ENCODE measurements at regions not wholly inside any gene's neighbourhood (a gene's known extent, or its start where the extent isn't known, plus 50 kb on each side); places are given as distances from the start of the nearest gene placed in this dataset.
"Not testable (repeated sequence)": the region's sequence is repeated elsewhere in the genome, so short reads cannot be mapped to it uniquely, and the experiment has no call there.

DNA sequence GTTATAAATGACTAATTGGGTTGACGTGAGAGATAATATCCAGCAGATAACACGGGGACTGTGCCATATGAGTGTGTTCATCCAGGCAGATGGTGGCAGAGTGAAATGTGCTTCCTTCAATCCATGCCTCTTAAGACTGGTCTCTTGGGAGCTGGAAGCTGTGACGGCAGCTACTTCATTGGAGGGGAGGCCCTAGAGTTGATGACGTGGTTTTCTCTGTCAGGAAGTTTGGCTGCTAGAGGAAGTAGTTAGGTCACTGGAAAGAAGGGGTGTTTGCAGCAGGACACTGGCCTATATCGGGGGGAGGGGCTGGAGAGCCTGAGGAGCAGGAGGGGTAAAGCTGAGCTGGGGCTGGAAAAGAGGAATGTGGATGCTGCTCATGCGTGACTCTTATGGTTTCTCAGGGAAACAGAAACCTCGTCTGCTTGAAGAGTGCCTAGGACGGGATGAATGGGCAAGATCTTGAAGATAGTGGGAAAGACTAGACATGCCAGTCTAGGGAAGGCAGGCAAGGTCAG lies 3051.6 kb downstream of the RPIA start:
- not testable (repeated sequence) for H3K79me2 ChIP-seq (ENCODE audit: insufficient read depth, low read length); H3K9me3 ChIP-seq (ENCODE audit: insufficient read depth, low read depth, low read length); H3K27me3 ChIP-seq (ENCODE audit: insufficient read depth, low read length); H3K36me3 Mint-ChIP-seq (ENCODE audit: low read depth, unreplicated experiment); H3K9me3 Mint-ChIP-seq (ENCODE audit: unreplicated experiment); H3K27ac ChIP-seq (ENCODE audit: low read depth, low read length); H3K27ac Mint-ChIP-seq (ENCODE audit: unreplicated experiment); H3K36me3 ChIP-seq (ENCODE audit: insufficient read depth, low read length); H3K9ac ChIP-seq (ENCODE audit: low read length); H2AFZ ChIP-seq (ENCODE audit: low read depth, low read length); H3K4me1 ChIP-seq (ENCODE audit: insufficient read depth, low read length); H3K4me3 Mint-ChIP-seq (ENCODE audit: unreplicated experiment); H3K4me2 ChIP-seq (ENCODE audit: low read length); H4K20me1 ChIP-seq (ENCODE audit: insufficient read depth, low read length); H3K4me3 ChIP-seq (ENCODE audit: insufficient read depth, low read depth, low read length); DNase-seq (ENCODE audit: low read depth); FAIRE-seq
- H3K4me1 Mint-ChIP-seq (ENCODE audit: low read depth, unreplicated experiment): peaks cover 11% of the 10 kb centered on the region
- H3K27me3 Mint-ChIP-seq (ENCODE audit: low read depth, unreplicated experiment): peaks cover 22% of the 10 kb centered on the region

DNA sequence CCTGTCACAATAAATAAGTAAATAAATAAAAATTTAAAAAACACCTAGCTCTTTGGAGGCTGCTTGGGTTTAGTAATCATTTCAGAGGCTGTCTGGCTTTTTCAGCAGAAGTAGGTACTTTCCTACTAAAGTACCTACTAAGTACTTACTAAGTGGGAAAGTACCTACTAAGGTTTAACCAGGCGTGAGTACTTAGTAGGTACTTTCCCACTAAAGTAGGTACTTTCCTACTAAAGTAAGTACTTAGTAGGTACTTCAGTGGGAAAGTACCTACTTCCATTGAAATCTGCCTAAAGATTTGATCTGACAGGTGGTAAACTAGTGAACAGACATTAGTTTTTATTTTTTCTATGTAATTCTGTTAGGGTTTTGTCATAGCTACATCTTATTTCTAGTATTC lies 3052.4 kb downstream of the RPIA start:
- not testable (repeated sequence) for H3K9me3 ChIP-seq (ENCODE audit: insufficient read depth, low read depth, low read length); H3K9me3 Mint-ChIP-seq (ENCODE audit: unreplicated experiment); H2AFZ ChIP-seq (ENCODE audit: low read depth, low read length); H3K4me3 Mint-ChIP-seq (ENCODE audit: unreplicated experiment); H3K27ac Mint-ChIP-seq (ENCODE audit: unreplicated experiment); H3K9ac ChIP-seq (ENCODE audit: low read length); H3K4me3 ChIP-seq (ENCODE audit: insufficient read depth, low read depth, low read length); H3K4me2 ChIP-seq (ENCODE audit: low read length); H3K27ac ChIP-seq (ENCODE audit: low read depth, low read length); H3K36me3 ChIP-seq (ENCODE audit: insufficient read depth, low read length); DNase-seq (ENCODE audit: low read depth); H3K36me3 Mint-ChIP-seq (ENCODE audit: low read depth, unreplicated experiment); FAIRE-seq; H3K27me3 ChIP-seq (ENCODE audit: insufficient read depth, low read length); H3K79me2 ChIP-seq (ENCODE audit: insufficient read depth, low read length); H3K4me1 ChIP-seq (ENCODE audit: insufficient read depth, low read length); H4K20me1 ChIP-seq (ENCODE audit: insufficient read depth, low read length)
- peaks cover 23% of the 10 kb centered on the region for H3K27me3 Mint-ChIP-seq (ENCODE audit: low read depth, unreplicated experiment)
- peaks cover 11% of the 10 kb centered on the region for H3K4me1 Mint-ChIP-seq (ENCODE audit: low read depth, unreplicated experiment)

DNA sequence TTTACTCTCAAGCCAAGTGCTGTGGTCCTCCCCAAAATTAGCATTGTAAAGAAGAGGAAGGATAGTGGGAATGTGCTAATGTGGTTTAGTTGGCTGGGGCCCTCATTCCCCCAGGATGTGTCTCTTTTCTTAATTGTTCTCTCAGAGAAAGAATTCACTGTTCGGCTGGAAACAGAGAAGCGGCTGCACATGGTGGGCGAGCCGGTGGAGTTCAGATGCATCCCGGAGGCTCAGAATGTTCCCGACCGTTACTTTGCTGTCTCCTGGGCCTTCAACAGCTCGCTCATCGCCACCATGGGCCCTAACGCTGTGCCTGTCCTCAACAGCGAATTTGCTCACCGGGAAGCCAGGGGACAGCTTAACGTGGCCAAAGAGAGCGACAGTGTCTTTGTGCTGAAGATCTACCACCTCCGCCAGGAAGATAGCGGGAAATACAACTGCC lies 3053.2 kb downstream of the RPIA start:
- H3K79me2 ChIP-seq (ENCODE audit: insufficient read depth, low read length); H3K27me3 ChIP-seq (ENCODE audit: insufficient read depth, low read length); H3K36me3 ChIP-seq (ENCODE audit: insufficient read depth, low read length); H2AFZ ChIP-seq (ENCODE audit: low read depth, low read length); H3K9me3 ChIP-seq (ENCODE audit: insufficient read depth, low read depth, low read length); H3K4me1 ChIP-seq (ENCODE audit: insufficient read depth, low read length); FAIRE-seq; H3K4me2 ChIP-seq (ENCODE audit: low read length); H3K9ac ChIP-seq (ENCODE audit: low read length); H4K20me1 ChIP-seq (ENCODE audit: insufficient read depth, low read length); H3K36me3 Mint-ChIP-seq (ENCODE audit: low read depth, unreplicated experiment); DNase-seq (ENCODE audit: low read depth); H3K9me3 Mint-ChIP-seq (ENCODE audit: unreplicated experiment); H3K4me3 ChIP-seq (ENCODE audit: insufficient read depth, low read depth, low read length); H3K27ac ChIP-seq (ENCODE audit: low read depth, low read length): not testable (repeated sequence)
- peak overlapping the region; percentile 12 for H3K27ac Mint-ChIP-seq (ENCODE audit: unreplicated experiment)
- H3K4me3 Mint-ChIP-seq (ENCODE audit: unreplicated experiment): peak overlapping the region; percentile 69
- H3K4me1 Mint-ChIP-seq (ENCODE audit: low read depth, unreplicated experiment): peaks cover 12% of the 10 kb centered on the region
- peaks cover 23% of the 10 kb centered on the region for H3K27me3 Mint-ChIP-seq (ENCODE audit: low read depth, unreplicated experiment)

DNA sequence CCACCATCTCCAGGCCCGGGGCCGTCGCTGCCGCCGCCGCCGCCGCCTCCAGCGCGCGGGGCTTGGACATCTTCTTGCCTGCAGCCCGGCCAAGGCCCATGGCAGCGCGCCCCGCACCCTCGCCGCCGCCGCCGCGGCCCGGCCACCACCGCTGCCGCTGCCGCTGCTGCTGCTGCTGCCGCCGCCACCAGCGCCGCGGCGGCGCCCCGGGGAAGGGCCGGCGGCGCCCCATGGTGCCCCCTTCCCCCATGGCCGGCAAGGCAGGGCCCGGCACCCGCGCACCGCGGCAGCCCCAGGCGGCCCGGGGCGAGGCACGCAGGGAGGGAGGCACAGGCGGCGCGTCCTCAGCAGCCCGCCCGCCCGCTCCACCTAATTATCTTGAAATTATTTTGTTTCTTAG lies 3057.4 kb downstream of the RPIA start:
- Mint-ChIP-seq H3K4me1 (ENCODE audit: low read depth, unreplicated experiment) (peaks cover 7% of the 10 kb centered on the region), H3K36me3 (ENCODE audit: low read depth, unreplicated experiment) (no peaks in the 10 kb centered on the region), H3K4me3 (ENCODE audit: unreplicated experiment) (no peak overlapping the region), H3K27ac (ENCODE audit: unreplicated experiment) (no peak overlapping the region), H3K27me3 (ENCODE audit: low read depth, unreplicated experiment) (peaks cover 14% of the 10 kb centered on the region), H3K9me3 (ENCODE audit: unreplicated experiment) (peaks cover 4% of the 10 kb centered on the region)
- FAIRE-seq (no peak), DNase-seq (ENCODE audit: low read depth) (no peak)
- Histone ChIP-seq H3K36me3 (ENCODE audit: insufficient read depth, low read length) (no peaks in the 10 kb centered on the region), H3K79me2 (ENCODE audit: insufficient read depth, low read length) (no peaks in the 10 kb centered on the region), H3K27me3 (ENCODE audit: insufficient read depth, low read length) (no peaks in the 10 kb centered on the region), H3K27ac (ENCODE audit: low read depth, low read length) (no peak overlapping the region), H4K20me1 (ENCODE audit: insufficient read depth, low read length) (no peaks in the 10 kb centered on the region), H2AFZ (ENCODE audit: low read depth, low read length) (no peak overlapping the region), H3K9ac (ENCODE audit: low read length) (no peak overlapping the region), H3K4me2 (ENCODE audit: low read length) (no peak overlapping the region), H3K4me1 (ENCODE audit: insufficient read depth, low read length) (no peaks in the 10 kb centered on the region), H3K9me3 (ENCODE audit: insufficient read depth, low read depth, low read length) (no peaks in the 10 kb centered on the region), H3K4me3 (ENCODE audit: insufficient read depth, low read depth, low read length) (no peak overlapping the region)
- TF ChIP-seq, protein P1, sequence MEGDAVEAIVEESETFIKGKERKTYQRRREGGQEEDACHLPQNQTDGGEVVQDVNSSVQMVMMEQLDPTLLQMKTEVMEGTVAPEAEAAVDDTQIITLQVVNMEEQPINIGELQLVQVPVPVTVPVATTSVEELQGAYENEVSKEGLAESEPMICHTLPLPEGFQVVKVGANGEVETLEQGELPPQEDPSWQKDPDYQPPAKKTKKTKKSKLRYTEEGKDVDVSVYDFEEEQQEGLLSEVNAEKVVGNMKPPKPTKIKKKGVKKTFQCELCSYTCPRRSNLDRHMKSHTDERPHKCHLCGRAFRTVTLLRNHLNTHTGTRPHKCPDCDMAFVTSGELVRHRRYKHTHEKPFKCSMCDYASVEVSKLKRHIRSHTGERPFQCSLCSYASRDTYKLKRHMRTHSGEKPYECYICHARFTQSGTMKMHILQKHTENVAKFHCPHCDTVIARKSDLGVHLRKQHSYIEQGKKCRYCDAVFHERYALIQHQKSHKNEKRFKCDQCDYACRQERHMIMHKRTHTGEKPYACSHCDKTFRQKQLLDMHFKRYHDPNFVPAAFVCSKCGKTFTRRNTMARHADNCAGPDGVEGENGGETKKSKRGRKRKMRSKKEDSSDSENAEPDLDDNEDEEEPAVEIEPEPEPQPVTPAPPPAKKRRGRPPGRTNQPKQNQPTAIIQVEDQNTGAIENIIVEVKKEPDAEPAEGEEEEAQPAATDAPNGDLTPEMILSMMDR (IDR thresholded peaks at IDR 0.05; ENCODE audit: insufficient read depth, low read depth, low read length): no peak
- no peak for TF ChIP-seq EZH2 (IDR thresholded peaks at IDR 0.05; ENCODE audit: insufficient read depth, low read length)

DNA sequence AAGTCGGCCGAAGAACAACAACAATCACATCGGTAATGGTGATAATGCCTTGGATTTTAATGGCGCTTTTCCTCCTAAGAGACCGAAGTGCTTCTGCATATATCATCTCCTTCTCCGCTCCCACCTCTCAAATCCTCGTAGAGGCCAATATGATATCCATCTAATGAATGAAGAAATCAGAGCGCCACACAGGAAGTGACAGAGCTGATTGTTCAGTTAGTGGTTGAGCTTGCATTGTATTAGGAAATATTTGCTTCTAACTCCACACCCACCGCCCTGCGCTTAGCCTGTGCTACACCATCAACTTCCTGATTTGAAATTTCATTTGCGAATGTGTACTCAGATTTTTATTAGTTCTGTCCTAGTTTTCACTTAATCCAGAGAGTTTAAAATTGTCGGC lies 3058.2 kb downstream of the RPIA start:
- Mint-ChIP-seq H3K27ac (ENCODE audit: unreplicated experiment) (peak overlapping the region; percentile 66), H3K4me3 (ENCODE audit: unreplicated experiment) (peak overlapping the region; percentile 76), H3K27me3 (ENCODE audit: low read depth, unreplicated experiment) (peaks cover 10% of the 10 kb centered on the region)
- H3K27ac ChIP-seq (ENCODE audit: low read depth, low read length); H4K20me1 ChIP-seq (ENCODE audit: insufficient read depth, low read length); H3K4me1 Mint-ChIP-seq (ENCODE audit: low read depth, unreplicated experiment); DNase-seq (ENCODE audit: low read depth); H3K36me3 Mint-ChIP-seq (ENCODE audit: low read depth, unreplicated experiment); H3K4me3 ChIP-seq (ENCODE audit: insufficient read depth, low read depth, low read length); H3K9ac ChIP-seq (ENCODE audit: low read length); FAIRE-seq; H3K27me3 ChIP-seq (ENCODE audit: insufficient read depth, low read length); H3K79me2 ChIP-seq (ENCODE audit: insufficient read depth, low read length); H3K9me3 ChIP-seq (ENCODE audit: insufficient read depth, low read depth, low read length); H3K4me2 ChIP-seq (ENCODE audit: low read length); H3K4me1 ChIP-seq (ENCODE audit: insufficient read depth, low read length); H3K36me3 ChIP-seq (ENCODE audit: insufficient read depth, low read length); H2AFZ ChIP-seq (ENCODE audit: low read depth, low read length); H3K9me3 Mint-ChIP-seq (ENCODE audit: unreplicated experiment): not testable (repeated sequence)
